ENCODE measurements at regions not wholly inside any gene's neighbourhood (a gene's known extent, or its start where the extent isn't known, plus 50 kb on each side); places are given as distances from the start of the nearest gene placed in this dataset.

- H4K20me1 ChIP-seq (ENCODE audit: insufficient read depth, low read length), result no peaks in the 10 kb centered on the region
- no peak for DNase-seq
- no peak overlapping the region for H3K27ac ChIP-seq (ENCODE audit: low read depth in 1 of 2, low read length in 2 of 2)
- H3K4me2 ChIP-seq (replicated peaks; ENCODE audit: extremely low read depth, low read length, poor library complexity, severe bottlenecking), result no peak overlapping the region
- 92% methylated on average over 5 of the region's 5 CpGs for WGBS (ENCODE audit: insufficient coverage)
- Mint-ChIP-seq H3K4me3 (no peak overlapping the region), H3K9me3 (no peaks in the 10 kb centered on the region), H3K27me3 (ENCODE audit: low read depth in 3 of 3) (peaks cover 0 to 1% (median 0%) of the 10 kb centered on the region in 3 donors), H3K36me3 (no peaks in the 10 kb centered on the region), H3K27ac (no peak overlapping the region), H3K4me1 (peaks cover 3% of the 10 kb centered on the region)
- no peaks in the 10 kb centered on the region for H3K27me3 ChIP-seq (ENCODE audit: control insufficient read depth in 2 of 2, insufficient read depth in 2 of 2, low read length in 2 of 2)
- H3K4me1 ChIP-seq (ENCODE audit: control insufficient read depth in 1 of 2, insufficient read depth in 2 of 2, low read length in 2 of 2), result no peaks in the 10 kb centered on the region
- H3K36me3 ChIP-seq (replicated peaks in 1 of 2; ENCODE audit: control insufficient read depth in 1 of 2, insufficient read depth in 2 of 2, low read length in 2 of 2), result no peaks in the 10 kb centered on the region
- H3K79me2 ChIP-seq (ENCODE audit: insufficient read depth, low read length), result no peaks in the 10 kb centered on the region
- H3K9ac ChIP-seq (ENCODE audit: insufficient read depth, low read length, poor library complexity, severe bottlenecking), result no peak overlapping the region
- no peaks in the 10 kb centered on the region for H3K9me3 ChIP-seq (replicated peaks in 1 of 2; ENCODE audit: control insufficient read depth in 1 of 2, insufficient read depth in 1 of 2, low read length in 2 of 2)
- no peak overlapping the region for H2AFZ ChIP-seq (ENCODE audit: insufficient read depth, low read depth, low read length, poor library complexity, severe bottlenecking)
- H3K4me3 ChIP-seq (replicated peaks in 1 of 3; ENCODE audit: low read depth in 2 of 3, low read length in 3 of 3), result no peak overlapping the region
- intact Hi-C loops (cut with micrococcal nuclease), result loop anchor here in 1 of 2 donors (5.0 kb wide), 1 partner anchor 674 kb away; no protein-coding TSS in a partner anchor
- TF ChIP-seq CTCF (IDR thresholded peaks at IDR 0.05), result no peak
Observed at GRCh38 chr5:68961762-68962161, 132.1 kb upstream of the SLC30A5 start.

- Mint-ChIP-seq H3K4me1 (peaks cover 3% of the 10 kb centered on the region), H3K4me3 (no peak overlapping the region), H3K36me3 (no peaks in the 10 kb centered on the region), H3K27me3 (ENCODE audit: low read depth in 3 of 3) (peaks cover 0 to 1% (median 0%) of the 10 kb centered on the region in 3 donors), H3K9me3 (no peaks in the 10 kb centered on the region), H3K27ac (no peak overlapping the region)
- intact Hi-C loops (cut with micrococcal nuclease), result loop anchor here in 1 of 2 donors (5.0 kb wide), 1 partner anchor 676 kb away; no protein-coding TSS in a partner anchor
- Histone ChIP-seq H3K27me3 (ENCODE audit: control insufficient read depth in 2 of 2, insufficient read depth in 2 of 2, low read length in 2 of 2) (no peaks in the 10 kb centered on the region), H3K79me2 (ENCODE audit: insufficient read depth, low read length) (no peaks in the 10 kb centered on the region), H3K27ac (ENCODE audit: low read depth in 1 of 2, low read length in 2 of 2) (no peak overlapping the region), H3K9ac (ENCODE audit: insufficient read depth, low read length, poor library complexity, severe bottlenecking) (no peak overlapping the region), H3K4me2 (replicated peaks; ENCODE audit: extremely low read depth, low read length, poor library complexity, severe bottlenecking) (no peak overlapping the region), H3K4me1 (ENCODE audit: control insufficient read depth in 1 of 2, insufficient read depth in 2 of 2, low read length in 2 of 2) (no peaks in the 10 kb centered on the region), H3K36me3 (replicated peaks in 1 of 2; ENCODE audit: control insufficient read depth in 1 of 2, insufficient read depth in 2 of 2, low read length in 2 of 2) (no peaks in the 10 kb centered on the region), H3K4me3 (replicated peaks in 1 of 3; ENCODE audit: low read depth in 2 of 3, low read length in 3 of 3) (no peak overlapping the region), H3K9me3 (replicated peaks in 1 of 2; ENCODE audit: control insufficient read depth in 1 of 2, insufficient read depth in 1 of 2, low read length in 2 of 2) (no peaks in the 10 kb centered on the region), H2AFZ (ENCODE audit: insufficient read depth, low read depth, low read length, poor library complexity, severe bottlenecking) (peak overlapping the region; percentile 50), H4K20me1 (ENCODE audit: insufficient read depth, low read length) (no peaks in the 10 kb centered on the region)
- WGBS (ENCODE audit: insufficient coverage), result 67% methylated on average over 6 of the region's 16 CpGs
- no peak for DNase-seq
- TF ChIP-seq CTCF (IDR thresholded peaks at IDR 0.05), result peak; percentile 62
Observed at GRCh38 chr5:68962757-68963484, 130.9 kb upstream of the SLC30A5 start.

Data from CD14-positive monocyte (primary cell).